Germinal center (tissue), 1 donor: ENCODE measurements at regions not wholly inside any gene's neighbourhood (a gene's known extent, or its start where the extent isn't known, plus 50 kb on each side); places are given as distances from the start of the nearest gene placed in this dataset.
"Not testable (repeated sequence)": the region's sequence is repeated elsewhere in the genome, so short reads cannot be mapped to it uniquely, and the experiment has no call there.

ENCODE experiments used
- DNase-seq: peaks from one replicate; pipeline ENCODE4 v3.0.0; 2012; ENCODE audit warnings: mixed read lengths, low spot score

DNA sequence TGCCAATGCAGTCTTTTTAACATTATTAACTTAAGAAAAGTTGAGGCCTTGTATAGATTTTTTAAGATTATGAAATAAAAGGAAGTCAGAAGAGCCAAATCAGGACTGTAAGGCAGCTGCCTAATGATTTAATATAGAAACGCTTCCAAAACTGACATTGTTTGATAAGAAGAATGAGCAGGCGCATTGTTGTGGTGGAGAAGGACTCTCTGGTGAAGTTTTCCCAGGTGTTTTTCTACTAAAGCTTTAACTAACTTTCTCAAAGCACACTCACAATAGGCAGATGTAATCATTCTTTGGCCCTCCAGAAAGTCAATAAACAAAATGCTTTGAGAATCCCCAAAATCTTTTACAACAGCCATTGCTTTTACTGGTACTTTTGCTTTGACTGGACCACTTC is 288.6 kb upstream of the FIGN start:
- DNase-seq = no peak

DNA sequence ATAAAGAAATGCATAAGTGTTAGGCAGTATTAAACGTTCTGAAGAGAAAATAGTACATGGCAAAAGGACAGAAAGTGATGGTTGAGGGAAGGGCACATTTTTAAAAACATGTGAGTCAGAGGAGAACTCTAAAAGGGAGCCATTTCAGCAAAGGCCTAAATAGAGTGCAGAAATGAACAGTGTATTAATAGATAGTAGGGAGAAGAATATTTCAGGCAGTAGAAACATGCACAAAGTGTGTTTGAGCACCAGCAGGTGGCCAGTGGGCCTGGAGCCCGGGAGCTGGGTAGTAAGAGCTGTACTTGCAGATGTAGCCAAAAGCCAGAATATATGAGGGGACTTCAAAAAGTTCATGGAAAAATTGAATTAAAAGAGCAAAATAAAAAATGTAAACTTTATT is 288.1 kb upstream of the FIGN start:
- DNase-seq = no peak

GRCh38 chr2:164015328-164016123 is 279.7 kb upstream of the FIGN start:
- DNase-seq = no peak

DNA sequence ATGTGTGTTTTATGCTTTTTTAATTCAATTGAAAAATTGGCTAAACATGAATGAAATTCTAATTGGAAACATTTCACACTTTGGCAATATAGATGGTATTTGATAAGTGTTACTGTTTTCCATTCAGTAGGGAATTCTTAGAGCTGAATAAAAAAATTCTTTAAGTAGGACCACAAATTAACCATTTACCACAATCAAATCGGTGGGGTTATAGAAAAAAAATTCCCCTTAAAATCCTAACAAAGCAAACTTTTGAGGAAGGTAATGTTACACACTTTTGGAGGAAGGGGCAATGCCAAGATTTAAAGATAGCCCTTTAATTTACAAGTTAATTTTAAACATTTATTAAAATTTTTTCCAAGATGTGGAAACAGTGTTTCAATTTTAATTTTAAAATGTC is 279.0 kb upstream of the FIGN start:
- no peak for DNase-seq

- no peak for DNase-seq
Observed at GRCh38 chr2:164014068-164014731, 278.4 kb upstream of the FIGN start.

DNA sequence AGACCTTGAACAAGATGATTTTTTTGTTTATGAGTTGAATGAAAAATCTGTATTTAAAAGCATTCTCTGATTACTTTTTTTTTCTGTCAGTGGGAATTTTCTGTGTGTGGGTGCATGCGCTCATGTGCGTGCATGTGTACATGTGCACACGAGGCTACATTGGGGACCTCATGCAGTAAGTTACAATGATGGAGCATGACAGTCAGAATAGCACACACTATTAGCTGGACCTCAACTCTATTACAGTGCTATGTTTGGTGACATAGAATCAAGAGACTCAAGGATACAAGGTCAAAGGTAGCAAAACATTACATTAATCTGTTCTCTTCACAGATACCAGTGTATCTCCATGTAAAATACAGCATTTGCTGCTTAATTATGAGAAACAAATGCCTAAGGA is 276.8 kb upstream of the FIGN start:
- no peak for DNase-seq

DNA sequence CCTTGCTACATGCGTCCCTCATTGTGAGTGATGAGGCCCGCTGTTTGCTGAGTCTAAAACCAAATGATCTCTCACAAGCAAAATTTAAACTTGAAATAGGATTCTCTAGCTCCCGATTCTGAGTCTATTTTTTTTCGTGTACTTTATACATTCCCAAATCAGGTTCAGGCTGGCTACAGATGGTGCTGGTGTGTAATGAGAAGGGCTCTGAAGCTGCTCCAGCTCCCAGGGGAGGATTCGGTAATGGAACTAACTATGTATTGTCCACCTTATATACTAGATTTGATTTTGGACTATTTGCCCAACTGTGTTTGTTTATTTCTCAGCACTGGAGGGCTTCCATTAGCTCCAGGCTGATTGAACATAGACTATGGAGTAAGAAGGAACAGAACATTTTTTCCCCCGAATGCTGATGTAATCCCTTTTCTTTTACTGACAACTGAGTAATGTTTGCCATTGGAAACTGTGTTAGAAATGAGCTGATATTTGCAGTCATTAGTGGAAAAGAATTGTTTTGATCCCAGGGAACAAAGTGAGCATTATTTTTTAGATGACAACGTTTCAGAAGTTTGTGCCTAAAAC is 274.0 kb upstream of the FIGN start:
- DNase-seq = no peak

GRCh38 chr2:164008752-164009151 is 272.9 kb upstream of the FIGN start:
- DNase-seq = no peak

GRCh38 chr2:164006704-164007103 is 270.9 kb upstream of the FIGN start:
- DNase-seq = no peak

DNA sequence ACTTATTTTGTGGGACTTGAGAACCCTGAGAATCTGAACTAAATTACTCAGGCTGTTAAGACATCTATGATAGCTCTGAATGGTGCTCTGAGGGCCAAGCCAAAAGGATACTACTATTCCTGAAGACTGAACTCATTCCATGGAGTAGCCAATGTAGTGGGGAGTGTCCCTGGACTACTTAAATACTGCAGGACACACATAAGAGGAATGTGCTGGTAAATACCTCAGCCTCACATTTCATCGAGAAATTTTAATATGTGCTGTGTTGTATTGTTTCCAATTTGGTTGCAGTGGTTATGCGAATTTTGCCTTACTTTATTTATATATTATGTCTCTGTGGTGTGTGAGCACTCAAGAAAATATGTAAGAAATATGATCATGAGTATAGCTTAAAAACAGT is 264.4 kb upstream of the FIGN start:
- no peak for DNase-seq

DNA sequence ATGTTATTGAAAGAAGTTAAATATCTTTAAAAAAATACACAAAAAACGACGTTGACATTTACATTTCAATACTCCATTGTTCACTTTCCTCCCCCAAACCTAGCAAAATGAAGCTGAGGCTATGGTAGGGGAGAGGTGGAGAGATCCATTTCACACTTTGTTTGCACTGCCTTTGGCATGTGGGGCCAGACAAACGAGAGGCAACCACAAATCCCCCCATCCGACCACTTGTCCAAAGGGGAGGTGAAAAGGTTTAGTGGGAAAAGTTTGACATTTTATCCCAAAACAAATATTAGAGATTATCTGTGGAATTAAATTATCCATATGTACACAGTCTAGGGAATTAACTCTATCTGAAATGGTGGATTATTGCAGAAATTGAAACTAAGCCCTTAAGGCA is 261.7 kb upstream of the FIGN start:
- no peak for DNase-seq

GRCh38 chr2:163990541-163990940 is 254.7 kb upstream of the FIGN start:
- no peak for DNase-seq

DNA sequence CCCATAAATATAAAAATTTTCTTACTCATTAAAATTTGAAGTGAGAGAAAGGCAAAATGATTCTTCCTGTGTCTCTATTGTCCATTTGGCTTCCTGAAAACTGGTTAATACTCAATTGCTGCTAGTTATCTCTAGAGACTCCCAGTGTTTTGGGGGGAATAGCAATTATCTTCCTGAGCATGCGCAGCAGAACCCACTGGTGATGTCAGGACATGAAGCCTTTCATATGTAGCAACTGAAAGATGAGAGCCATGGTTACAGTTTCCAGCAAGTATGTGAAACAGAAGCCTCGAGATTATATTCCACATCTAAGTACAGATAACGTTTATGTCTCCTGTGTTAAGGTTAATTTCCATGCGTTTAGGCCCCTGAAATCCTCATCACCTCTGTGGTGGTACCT is 254.3 kb upstream of the FIGN start:
- no peak for DNase-seq

DNA sequence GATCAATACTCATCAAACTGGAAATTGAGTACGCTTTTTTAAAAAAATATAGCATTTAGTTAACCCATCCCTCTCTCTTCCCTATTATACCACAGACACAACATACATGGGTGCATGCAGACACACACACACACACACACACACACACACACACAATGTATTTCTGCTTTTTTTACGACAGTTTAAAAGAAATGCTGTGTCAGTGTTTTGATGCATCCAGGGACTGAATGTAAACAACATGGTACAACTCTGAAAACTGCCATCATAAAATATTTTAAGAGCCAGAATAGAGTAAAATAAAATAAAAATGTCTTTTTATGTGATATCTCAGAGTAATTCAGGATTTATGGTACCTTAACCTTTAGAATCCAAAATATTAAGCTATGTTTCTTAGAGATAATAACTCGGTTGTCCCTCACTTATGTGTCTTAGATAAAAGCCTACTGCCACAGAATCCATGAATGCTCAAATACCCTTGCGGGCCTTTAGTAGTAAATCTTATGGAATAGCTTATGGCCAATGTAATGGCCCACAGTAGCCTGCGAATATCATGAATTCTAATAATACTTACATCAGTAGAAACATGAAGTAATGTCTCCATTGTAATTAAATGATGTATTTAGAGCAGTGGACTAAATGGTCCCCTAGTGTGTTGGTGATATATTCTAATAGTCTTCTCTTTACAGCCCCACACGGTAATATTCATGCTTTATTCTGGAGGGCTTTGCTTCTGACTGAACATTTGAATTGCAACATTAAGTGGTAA is 251.6 kb upstream of the FIGN start:
- DNase-seq = no peak

DNA sequence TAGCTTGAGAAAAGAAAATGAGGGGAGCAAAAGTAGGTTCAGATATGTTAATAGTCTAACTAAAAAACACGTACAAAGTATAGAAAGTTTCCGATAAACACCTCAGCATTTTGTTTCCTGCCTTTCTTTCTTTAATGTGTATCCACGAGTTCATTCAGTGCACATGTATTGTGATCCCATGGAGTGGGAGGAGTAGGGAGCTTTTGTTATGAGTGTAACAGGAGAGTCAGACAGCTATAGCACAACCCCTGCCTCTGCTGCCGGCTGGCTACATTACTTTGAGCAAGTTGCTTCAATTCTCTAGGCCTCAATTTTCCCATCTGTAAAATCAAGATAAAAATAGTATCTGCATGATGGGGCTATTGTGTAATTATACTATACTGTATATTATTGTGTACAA is 249.2 kb upstream of the FIGN start:
- DNase-seq = no peak

- DNase-seq = no peak
Observed at GRCh38 chr2:163983911-163984310, 248.1 kb upstream of the FIGN start.

DNA sequence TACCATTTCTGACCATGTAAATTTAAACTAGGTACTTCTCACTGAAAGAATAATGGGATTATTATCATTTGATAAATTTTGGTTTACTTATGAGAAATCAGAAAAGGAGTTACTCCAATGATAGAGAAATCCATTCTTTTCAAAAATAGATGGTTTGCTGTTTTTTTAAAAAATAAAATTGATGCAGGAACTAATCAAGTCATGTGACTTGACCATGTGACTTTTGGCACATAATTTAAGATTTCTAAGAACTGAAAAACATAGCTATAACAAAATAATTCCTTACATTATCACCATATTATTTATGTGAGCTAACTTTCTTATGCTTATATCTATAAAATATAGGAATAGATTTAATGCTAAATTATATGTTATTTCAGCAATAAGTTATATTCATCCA is 247.1 kb upstream of the FIGN start:
- no peak for DNase-seq

DNA sequence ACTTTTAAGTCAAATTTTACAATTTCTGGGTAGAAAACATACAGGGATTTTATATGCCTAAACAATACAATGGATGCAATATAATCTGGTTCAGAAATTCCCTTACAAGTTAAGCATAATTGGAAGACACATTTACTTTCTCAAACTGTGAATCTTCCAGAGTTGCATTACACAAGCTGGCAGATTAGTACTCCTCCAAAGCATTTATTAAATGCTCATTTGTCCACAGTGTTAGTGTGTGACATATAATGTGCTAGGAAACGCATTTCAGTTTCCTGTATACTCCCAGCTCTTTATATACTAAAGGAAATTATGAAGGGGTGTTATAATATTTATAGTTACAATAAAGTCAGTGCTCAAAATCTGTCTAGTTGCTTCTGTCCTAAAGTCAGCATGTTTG is 239.0 kb upstream of the FIGN start:
- no peak for DNase-seq

DNA sequence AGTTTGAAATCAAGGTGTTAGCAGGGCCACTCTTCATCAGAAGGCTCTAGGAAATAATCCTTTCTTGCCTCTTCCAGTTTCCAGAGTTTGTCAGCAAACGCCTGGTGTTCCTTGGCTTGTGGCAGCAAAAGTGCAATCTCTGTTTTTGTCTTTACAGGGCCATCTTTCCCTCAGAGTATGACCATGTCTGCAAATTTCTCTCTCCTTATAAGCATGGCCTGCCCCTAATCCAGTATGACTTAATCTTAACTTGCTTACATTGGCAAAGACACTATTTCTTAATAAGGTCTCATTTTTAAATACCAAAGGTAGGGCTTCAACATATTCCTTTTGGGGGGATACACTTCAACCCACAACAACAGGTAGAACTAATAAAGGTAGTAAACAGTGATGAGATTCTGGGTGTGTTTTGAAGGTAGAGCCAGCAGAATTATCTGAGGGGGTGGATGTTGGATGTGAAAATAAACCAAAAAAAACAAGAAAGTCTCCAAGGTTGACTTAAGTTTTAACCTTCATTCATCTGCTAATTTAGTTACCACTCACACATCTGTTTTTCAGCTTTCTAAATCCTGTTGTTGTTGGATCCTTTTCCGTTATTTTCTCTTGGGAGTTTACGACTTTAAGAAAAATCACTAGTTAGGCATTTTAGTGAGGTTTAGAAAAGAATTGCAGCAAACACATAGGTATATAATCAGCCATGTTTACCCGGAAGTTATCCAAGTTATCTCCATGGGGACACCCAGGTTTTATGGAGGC is 234.4 kb upstream of the FIGN start:
- no peak for DNase-seq

GRCh38 chr2:163964278-163964677 is 228.5 kb upstream of the FIGN start:
- not testable (repeated sequence) for DNase-seq

DNA sequence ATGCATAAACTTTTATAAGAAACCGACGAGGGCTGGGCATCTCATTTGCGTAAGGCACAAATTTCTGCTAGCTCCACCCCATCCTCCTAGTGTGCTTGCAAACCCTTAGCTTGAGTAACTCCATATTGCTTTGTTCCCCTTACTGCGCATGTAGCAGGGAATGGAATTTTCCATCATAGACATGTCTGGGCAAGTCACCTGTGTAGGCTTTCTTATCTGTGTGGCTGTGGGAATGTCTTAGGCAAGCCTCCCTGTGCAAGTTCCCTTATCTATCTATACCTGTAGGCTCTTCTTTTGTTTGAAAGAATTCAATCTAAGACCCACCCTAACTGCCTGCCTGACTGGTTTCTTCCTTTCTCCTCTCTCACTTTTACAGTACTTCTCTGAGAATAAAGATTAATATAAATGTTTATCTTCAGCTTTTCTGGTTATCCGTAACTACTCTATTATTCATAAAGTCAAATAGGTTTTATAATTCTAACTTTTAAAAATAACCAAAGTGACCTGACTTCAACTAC is 217.6 kb upstream of the FIGN start:
- no peak for DNase-seq

GRCh38 chr2:163951312-163951711 is 215.5 kb upstream of the FIGN start:
- no peak for DNase-seq
